Activated naive CD8-positive, alpha-beta T cell treated with anti-CD3 and anti-CD28 coated beads for 36 hours (primary cell): ENCODE measurements at regions not wholly inside any gene's neighbourhood (a gene's known extent, or its start where the extent isn't known, plus 50 kb on each side); places are given as distances from the start of the nearest gene placed in this dataset.

Experiments
- DNase-seq: peaks from one replicate; pipeline ENCODE4 v3.0.0; 2021
- H3K27ac Mint-ChIP-seq: one replicate; pipeline ENCODE4 v1.8.0; 2022; ENCODE audit warnings: mild to moderate bottlenecking, moderate library complexity, mixed read lengths
- H3K27me3 Mint-ChIP-seq: one replicate; pipeline ENCODE4 v1.8.0; 2022; ENCODE audit warnings: mild to moderate bottlenecking, mixed read lengths
- H3K36me3 Mint-ChIP-seq: one replicate; pipeline ENCODE4 v1.8.0; 2021; ENCODE audit warnings: mild to moderate bottlenecking, mixed read lengths
- H3K4me1 Mint-ChIP-seq: one replicate; pipeline ENCODE4 v1.8.0; 2021; ENCODE audit warnings: mixed read lengths
- H3K4me3 Mint-ChIP-seq: one replicate; pipeline ENCODE4 v1.8.0; 2022; ENCODE audit warnings: mild to moderate bottlenecking, moderate library complexity, mixed read lengths
- H3K9me3 Mint-ChIP-seq: one replicate; pipeline ENCODE4 v1.8.0; 2022; ENCODE audit warnings: mixed read lengths

DNA sequence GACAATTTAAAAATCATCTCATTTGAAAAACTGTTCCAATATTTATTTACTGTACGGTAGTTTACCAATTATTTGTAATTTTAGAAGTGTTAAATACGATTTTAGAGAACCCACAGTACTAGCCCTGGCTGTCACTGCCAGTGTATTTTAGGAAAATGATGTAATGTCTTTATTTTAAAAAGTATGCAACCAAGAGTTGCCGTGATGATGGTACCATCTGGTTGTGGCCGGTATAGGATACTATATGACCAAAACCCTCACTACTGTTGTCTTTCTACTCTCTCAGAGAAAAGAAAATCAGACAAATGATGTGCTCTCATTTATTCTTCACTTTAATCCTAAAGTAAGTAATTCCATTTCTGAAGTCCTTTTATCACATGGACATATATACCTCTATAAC is 395.0 kb downstream of the FOXG1 start:
- DNase-seq, result no peak
- Mint-ChIP-seq H3K4me3 (no peak overlapping the region), H3K27ac (no peak overlapping the region), H3K4me1 (no peaks in the 10 kb centered on the region), H3K27me3 (no peaks in the 10 kb centered on the region), H3K9me3 (no peaks in the 10 kb centered on the region), H3K36me3 (no peaks in the 10 kb centered on the region)

- DNase-seq, result no peak
- H3K36me3 Mint-ChIP-seq, result no peaks in the 10 kb centered on the region
- H3K4me3 Mint-ChIP-seq, result no peak overlapping the region
- no peaks in the 10 kb centered on the region for H3K27me3 Mint-ChIP-seq
- H3K4me1 Mint-ChIP-seq, result no peaks in the 10 kb centered on the region
- H3K9me3 Mint-ChIP-seq, result no peaks in the 10 kb centered on the region
- no peak overlapping the region for H3K27ac Mint-ChIP-seq
Measured at GRCh38 chr14:29163109-29163508, 396.5 kb downstream of the FOXG1 start.

DNA sequence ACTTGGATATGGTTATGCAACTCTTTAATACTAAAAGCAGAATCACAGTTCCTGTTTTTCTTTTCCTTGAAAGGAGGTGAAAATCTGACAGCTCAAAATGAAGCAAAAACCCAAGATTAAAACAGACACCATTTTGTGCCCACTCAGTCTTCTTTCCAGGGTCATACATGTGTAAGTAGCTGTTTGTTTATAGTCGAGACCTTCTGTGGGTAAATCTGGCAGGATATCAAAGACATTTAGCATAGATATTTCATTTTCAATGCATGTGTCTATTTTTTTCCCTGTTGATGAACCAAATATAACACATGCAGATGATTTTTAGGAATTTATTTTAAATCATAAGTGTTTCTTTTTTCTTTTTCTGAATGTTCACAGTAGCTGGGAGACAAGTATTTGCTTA is 398.8 kb downstream of the FOXG1 start:
- Mint-ChIP-seq H3K27ac (no peak overlapping the region), H3K4me1 (no peaks in the 10 kb centered on the region), H3K27me3 (no peaks in the 10 kb centered on the region), H3K4me3 (no peak overlapping the region), H3K36me3 (no peaks in the 10 kb centered on the region), H3K9me3 (no peaks in the 10 kb centered on the region)
- no peak for DNase-seq

DNA sequence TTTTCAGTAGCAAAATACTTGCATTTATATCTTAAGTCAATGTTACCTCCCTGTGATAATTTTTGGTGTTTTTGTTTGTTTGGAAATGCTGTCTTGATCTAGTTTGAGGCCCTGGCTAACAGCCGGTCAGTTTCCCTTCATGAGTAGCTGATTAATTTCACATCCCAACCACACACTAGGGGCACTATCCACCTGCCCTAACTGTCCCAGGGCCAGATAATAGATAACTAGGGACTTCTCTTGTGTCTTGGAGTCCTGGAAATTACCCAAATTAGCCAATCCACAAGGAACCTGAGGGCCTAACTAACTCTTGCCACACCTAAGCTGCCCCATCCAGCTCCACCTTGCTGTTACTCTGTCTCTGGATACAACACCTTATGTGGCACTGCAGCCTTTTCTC is 399.9 kb downstream of the FOXG1 start:
- Mint-ChIP-seq H3K9me3 (peaks cover 2% of the 10 kb centered on the region), H3K4me3 (no peak overlapping the region), H3K36me3 (no peaks in the 10 kb centered on the region), H3K4me1 (no peaks in the 10 kb centered on the region), H3K27me3 (no peaks in the 10 kb centered on the region), H3K27ac (no peak overlapping the region)
- no peak for DNase-seq

DNA sequence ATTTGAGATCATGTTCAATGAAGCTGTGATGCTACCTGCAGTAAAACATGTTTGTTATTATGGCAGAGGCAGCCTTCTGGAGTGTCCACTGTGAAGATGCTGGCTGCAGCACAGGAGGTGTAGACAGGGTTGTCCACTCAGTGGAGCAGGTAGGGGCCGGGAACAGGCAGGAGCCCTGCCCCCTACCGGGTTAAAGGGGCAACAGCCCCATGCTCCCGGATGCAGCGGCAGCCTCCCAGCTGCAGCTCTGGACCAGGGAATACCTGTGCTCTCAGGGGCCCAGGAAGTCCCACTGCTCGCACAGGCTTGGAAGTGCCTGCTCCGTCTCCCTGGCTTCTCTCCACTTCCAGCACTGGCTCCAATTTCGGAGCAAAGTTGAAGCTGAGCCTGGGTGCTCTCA is 401.6 kb downstream of the FOXG1 start:
- DNase-seq, result no peak
- Mint-ChIP-seq H3K4me3 (no peak overlapping the region), H3K4me1 (no peaks in the 10 kb centered on the region), H3K27me3 (no peaks in the 10 kb centered on the region), H3K36me3 (no peaks in the 10 kb centered on the region), H3K27ac (no peak overlapping the region), H3K9me3 (peaks cover 4% of the 10 kb centered on the region)

- no peak overlapping the region for H3K27ac Mint-ChIP-seq
- no peaks in the 10 kb centered on the region for H3K27me3 Mint-ChIP-seq
- H3K9me3 Mint-ChIP-seq, result peaks cover 10% of the 10 kb centered on the region
- no peak for DNase-seq
- H3K4me1 Mint-ChIP-seq, result no peaks in the 10 kb centered on the region
- no peak overlapping the region for H3K4me3 Mint-ChIP-seq
- H3K36me3 Mint-ChIP-seq, result no peaks in the 10 kb centered on the region
Measured at GRCh38 chr14:29169408-29169807, 402.8 kb downstream of the FOXG1 start.

GRCh38 chr14:29175706-29176105 is 409.1 kb downstream of the FOXG1 start:
- Mint-ChIP-seq H3K9me3 (peaks cover 12% of the 10 kb centered on the region), H3K36me3 (no peaks in the 10 kb centered on the region), H3K4me3 (no peak overlapping the region), H3K4me1 (no peaks in the 10 kb centered on the region), H3K27me3 (no peaks in the 10 kb centered on the region), H3K27ac (no peak overlapping the region)
- no peak for DNase-seq

DNA sequence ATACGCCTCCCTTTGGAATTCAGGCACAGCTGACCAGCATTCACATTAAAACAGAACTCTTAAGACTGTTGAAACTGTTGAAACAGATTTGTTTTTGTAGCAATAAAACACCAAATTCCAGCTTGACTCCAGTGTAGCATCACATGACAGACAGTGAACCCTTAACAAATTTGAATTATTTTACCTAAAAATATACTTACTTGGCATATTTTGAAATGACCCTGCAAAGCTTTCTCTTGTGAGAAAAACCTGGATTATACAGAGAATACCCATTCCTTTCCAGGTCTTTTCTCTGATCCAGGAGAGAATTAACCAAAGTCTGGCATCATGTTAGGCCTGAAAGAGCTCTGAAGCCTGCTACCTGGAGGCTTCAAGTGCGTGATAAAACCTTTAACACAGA is 410.3 kb downstream of the FOXG1 start:
- no peaks in the 10 kb centered on the region for H3K4me1 Mint-ChIP-seq
- peaks cover 7% of the 10 kb centered on the region for H3K9me3 Mint-ChIP-seq
- H3K36me3 Mint-ChIP-seq, result no peaks in the 10 kb centered on the region

GRCh38 chr14:29178971-29179370 is 412.4 kb downstream of the FOXG1 start:
- no peak overlapping the region for H3K27ac Mint-ChIP-seq
- no peaks in the 10 kb centered on the region for H3K36me3 Mint-ChIP-seq
- H3K4me1 Mint-ChIP-seq, result no peaks in the 10 kb centered on the region
- no peaks in the 10 kb centered on the region for H3K27me3 Mint-ChIP-seq
- H3K4me3 Mint-ChIP-seq, result no peak overlapping the region
- H3K9me3 Mint-ChIP-seq, result peaks cover 5% of the 10 kb centered on the region
- DNase-seq, result no peak

More for the DNA sequence above, 410.3 kb downstream of the FOXG1 start:
- H3K4me3 Mint-ChIP-seq, result no peak overlapping the region
- no peak for DNase-seq
- no peak overlapping the region for H3K27ac Mint-ChIP-seq
- H3K27me3 Mint-ChIP-seq, result no peaks in the 10 kb centered on the region

DNA sequence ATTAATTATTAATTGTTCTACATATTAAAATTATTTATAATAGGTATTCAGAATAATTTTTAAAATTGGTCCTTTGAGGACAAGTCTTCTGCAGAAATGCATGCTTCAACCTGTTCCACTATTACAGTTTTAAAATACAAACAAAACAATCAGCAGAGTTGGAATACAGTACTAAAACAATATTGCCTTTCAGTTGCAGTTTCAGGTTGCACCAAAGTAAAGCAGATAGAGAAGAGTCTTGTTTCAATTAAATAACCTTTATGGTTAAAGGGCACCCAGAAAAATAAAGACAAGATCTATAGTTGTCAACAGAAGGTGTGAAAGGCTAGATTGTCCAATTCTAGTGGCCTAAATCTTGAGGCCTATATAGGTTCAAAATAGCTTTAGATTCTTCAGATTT is 424.5 kb downstream of the FOXG1 start:
- Mint-ChIP-seq H3K9me3 (peaks cover 2% of the 10 kb centered on the region), H3K4me1 (no peaks in the 10 kb centered on the region), H3K4me3 (no peak overlapping the region), H3K27me3 (no peaks in the 10 kb centered on the region), H3K27ac (no peak overlapping the region), H3K36me3 (no peaks in the 10 kb centered on the region)
- no peak for DNase-seq

GRCh38 chr14:29197557-29197956 is 431.0 kb downstream of the FOXG1 start:
- Mint-ChIP-seq H3K27ac (no peak overlapping the region), H3K9me3 (peaks cover 2% of the 10 kb centered on the region), H3K4me1 (no peaks in the 10 kb centered on the region), H3K27me3 (no peaks in the 10 kb centered on the region), H3K4me3 (no peak overlapping the region), H3K36me3 (no peaks in the 10 kb centered on the region)
- no peak for DNase-seq

- Mint-ChIP-seq H3K27ac (no peak overlapping the region), H3K4me3 (no peak overlapping the region), H3K36me3 (no peaks in the 10 kb centered on the region), H3K9me3 (peaks cover 6% of the 10 kb centered on the region), H3K27me3 (no peaks in the 10 kb centered on the region), H3K4me1 (no peaks in the 10 kb centered on the region)
- no peak for DNase-seq
Measured at GRCh38 chr14:29205658-29206057, 439.1 kb downstream of the FOXG1 start.

- H3K4me1 Mint-ChIP-seq, result no peaks in the 10 kb centered on the region
- H3K27ac Mint-ChIP-seq, result no peak overlapping the region
- no peaks in the 10 kb centered on the region for H3K27me3 Mint-ChIP-seq
- no peaks in the 10 kb centered on the region for H3K36me3 Mint-ChIP-seq
- H3K4me3 Mint-ChIP-seq, result no peak overlapping the region
- peaks cover 4% of the 10 kb centered on the region for H3K9me3 Mint-ChIP-seq
- DNase-seq, result no peak
Measured at GRCh38 chr14:29215853-29216252, 449.3 kb downstream of the FOXG1 start.

DNA sequence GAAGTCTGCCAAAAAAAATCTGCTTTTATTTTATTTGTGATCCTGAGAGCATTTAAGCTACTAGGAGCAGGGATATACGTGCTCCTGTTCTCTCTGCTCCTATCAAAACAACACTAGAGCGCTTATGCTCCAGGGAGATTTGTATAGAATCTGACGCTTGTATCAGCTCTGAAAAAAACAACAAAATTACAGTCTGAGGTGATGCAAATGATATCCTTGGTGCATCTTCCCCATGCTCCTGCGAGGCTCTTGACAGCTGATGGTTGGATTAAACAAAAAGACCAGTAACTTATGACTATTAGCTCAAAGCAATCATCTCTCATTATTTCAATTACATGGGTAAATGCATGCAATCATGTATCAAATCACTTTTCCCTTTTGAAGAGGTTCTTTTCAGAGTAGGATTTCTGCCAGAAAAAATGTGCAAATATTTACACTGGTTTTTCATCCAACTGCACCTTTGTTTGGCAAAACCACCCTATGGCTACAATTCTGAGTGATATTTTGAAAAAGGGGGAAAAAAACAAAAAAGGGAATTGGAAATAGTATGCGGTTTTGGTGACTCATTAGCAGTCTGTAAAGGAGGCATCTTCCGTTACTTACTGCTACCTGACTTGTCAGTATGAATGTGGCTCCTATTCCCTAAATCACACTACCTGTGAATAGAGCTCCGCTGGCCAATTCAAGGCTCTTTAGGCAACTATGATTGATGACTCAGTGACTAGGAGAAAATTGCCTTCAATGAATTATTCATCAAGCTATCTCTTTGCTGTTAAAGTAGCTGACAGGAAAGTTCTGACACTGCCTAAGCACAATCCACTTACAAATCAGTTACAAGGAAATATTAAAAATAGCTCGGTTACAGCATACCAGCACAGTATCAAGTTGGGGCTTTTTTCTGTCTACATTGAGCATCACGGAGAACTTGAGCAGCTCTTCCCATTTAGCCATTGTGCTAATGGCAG is 450.0 kb downstream of the FOXG1 start:
- H3K9me3 Mint-ChIP-seq, result peaks cover 4% of the 10 kb centered on the region
- no peaks in the 10 kb centered on the region for H3K4me1 Mint-ChIP-seq
- no peak overlapping the region for H3K27ac Mint-ChIP-seq
- DNase-seq, result no peak
- no peaks in the 10 kb centered on the region for H3K27me3 Mint-ChIP-seq
- H3K36me3 Mint-ChIP-seq, result no peaks in the 10 kb centered on the region
- H3K4me3 Mint-ChIP-seq, result no peak overlapping the region

GRCh38 chr14:29217813-29218450 is 451.3 kb downstream of the FOXG1 start:
- Mint-ChIP-seq H3K36me3 (no peaks in the 10 kb centered on the region), H3K9me3 (peaks cover 5% of the 10 kb centered on the region), H3K4me1 (no peaks in the 10 kb centered on the region), H3K4me3 (no peak overlapping the region), H3K27ac (no peak overlapping the region), H3K27me3 (no peaks in the 10 kb centered on the region)
- no peak for DNase-seq

- no peak for DNase-seq
- Mint-ChIP-seq H3K4me1 (no peaks in the 10 kb centered on the region), H3K27ac (no peak overlapping the region), H3K4me3 (no peak overlapping the region), H3K36me3 (no peaks in the 10 kb centered on the region), H3K27me3 (no peaks in the 10 kb centered on the region), H3K9me3 (peaks cover 5% of the 10 kb centered on the region)
Measured at GRCh38 chr14:29220072-29220471, 453.5 kb downstream of the FOXG1 start.
